NB4 (cell line): ENCODE measurements at regions not wholly inside any gene's neighbourhood (a gene's known extent, or its start where the extent isn't known, plus 50 kb on each side); places are given as distances from the start of the nearest gene placed in this dataset.

ENCODE experiments used
- DNase-seq: peaks from one replicate; pipeline ENCODE4 v3.0.0; 2010; ENCODE audit warnings: low read depth
- H3K4me3 ChIP-seq: one replicate; pipeline ENCODE4 v1.5.1; 2011; ENCODE audit warnings: mild to moderate bottlenecking, low read depth, low read length, moderate library complexity
- CTCF ChIP-seq: IDR thresholded peaks from one replicate; pipeline ENCODE4 v1.5.1; 2012; ENCODE audit warnings: low read depth, low read length
- MYC ChIP-seq: IDR thresholded peaks from 2 replicates; pipeline ENCODE4 v1.6.1; 2011; ENCODE audit warnings: low read depth, low read length
- POLR2A ChIP-seq: IDR thresholded peaks from 2 replicates; pipeline ENCODE4 v1.6.1; 2011; ENCODE audit warnings: mild to moderate bottlenecking; ENCODE audit not compliant: insufficient read length; ENCODE audit errors: extremely low read depth
- TF ChIP-seq, protein P1 (sequence below): IDR thresholded peaks from 2 replicates; pipeline ENCODE4 v1.6.1; 2011; ENCODE audit warnings: low read depth, low read length

DNA sequence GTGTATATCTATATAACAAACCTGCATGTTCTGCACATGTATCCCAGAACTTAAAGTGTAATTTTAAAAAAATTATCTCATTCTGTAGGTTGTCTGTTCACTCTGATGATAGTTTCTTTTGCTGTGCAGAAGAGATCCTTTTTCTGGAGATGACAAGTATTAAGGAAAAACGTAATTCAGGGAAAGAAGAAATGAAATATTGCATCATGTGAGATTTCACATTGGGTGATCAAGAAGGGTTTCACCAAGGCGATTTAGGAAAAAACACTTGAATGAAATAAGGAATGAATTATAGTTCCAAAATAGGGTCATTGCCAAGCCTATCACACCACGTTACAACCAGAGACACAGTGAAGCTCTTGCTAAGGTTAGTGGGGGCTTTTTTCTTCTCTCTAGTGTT lies 227.9 kb downstream of the HNRNPD start:
- TF ChIP-seq POLR2A, result no peak
- no peak for TF ChIP-seq MYC
- TF ChIP-seq, protein P1, sequence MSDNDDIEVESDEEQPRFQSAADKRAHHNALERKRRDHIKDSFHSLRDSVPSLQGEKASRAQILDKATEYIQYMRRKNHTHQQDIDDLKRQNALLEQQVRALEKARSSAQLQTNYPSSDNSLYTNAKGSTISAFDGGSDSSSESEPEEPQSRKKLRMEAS, result no peak
- TF ChIP-seq CTCF, result no peak
- DNase-seq, result no peak
- H3K4me3 ChIP-seq, result no peak overlapping the region

- H3K4me3 ChIP-seq, result no peak overlapping the region
- DNase-seq, result no peak
- TF ChIP-seq, protein P1, result no peak
- TF ChIP-seq MYC, result no peak
- TF ChIP-seq POLR2A, result no peak
- TF ChIP-seq CTCF, result no peak
Observed at GRCh38 chr4:82140422-82140821, 233.4 kb downstream of the HNRNPD start.

DNA sequence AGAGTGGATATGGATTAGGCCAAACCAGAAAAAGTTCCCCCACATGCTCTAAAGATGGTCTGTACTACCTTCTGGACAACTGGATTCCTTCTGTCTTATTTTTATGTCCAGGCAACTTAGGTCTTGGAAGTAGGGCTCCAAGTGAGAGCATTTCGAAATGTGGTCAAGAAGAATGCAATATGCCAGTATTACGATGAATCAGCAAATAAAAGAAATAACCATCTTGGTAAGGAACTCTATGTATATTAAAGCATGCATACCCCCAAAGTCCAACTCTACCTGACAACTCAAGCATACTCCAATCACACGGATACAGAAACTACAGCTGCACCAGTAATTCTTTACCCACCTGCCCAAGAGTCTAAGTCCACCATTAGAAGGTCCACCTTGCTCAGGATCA lies 234.5 kb downstream of the HNRNPD start:
- H3K4me3 ChIP-seq, result no peak overlapping the region
- no peak for TF ChIP-seq MYC
- TF ChIP-seq, protein P1, result no peak
- no peak for TF ChIP-seq CTCF
- TF ChIP-seq POLR2A, result no peak
- no peak for DNase-seq

- H3K4me3 ChIP-seq, result no peak overlapping the region
- DNase-seq, result no peak
- TF ChIP-seq POLR2A (no peak), MYC (no peak), CTCF (no peak)
- TF ChIP-seq, protein P1, result no peak
Observed at GRCh38 chr4:82138374-82138773, 235.4 kb downstream of the HNRNPD start.

DNA sequence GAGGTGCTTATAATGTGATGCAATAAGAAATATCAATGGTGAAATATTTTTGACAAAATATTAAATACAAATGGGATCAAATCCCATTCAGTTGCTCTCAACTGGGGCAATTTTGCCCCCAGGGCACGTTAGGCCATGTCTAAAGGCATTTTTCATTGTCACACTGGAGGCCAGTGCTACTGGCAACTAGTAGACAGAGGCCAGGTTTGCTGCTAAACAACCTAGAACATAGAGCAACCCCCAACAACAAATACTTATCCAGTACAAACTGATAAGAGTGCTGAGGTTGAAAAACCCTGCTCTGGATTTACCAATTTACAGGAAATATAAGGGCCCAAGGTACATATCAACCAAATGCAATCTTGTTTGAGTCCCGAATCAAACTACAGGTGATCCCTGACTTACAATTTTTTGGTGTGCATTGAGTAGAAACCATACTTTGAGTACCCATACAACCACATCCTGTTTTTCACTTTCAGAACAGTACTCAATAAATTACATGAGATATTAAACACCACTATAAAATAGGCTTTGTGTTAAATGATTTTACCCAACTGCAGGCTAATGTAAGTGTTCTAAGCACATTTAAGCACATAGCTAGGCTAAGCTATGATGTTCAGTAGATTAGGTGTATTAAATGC lies 237.5 kb downstream of the HNRNPD start:
- no peak overlapping the region for H3K4me3 ChIP-seq
- no peak for TF ChIP-seq CTCF
- no peak for TF ChIP-seq MYC
- TF ChIP-seq POLR2A, result no peak
- TF ChIP-seq, protein P1, result no peak
- DNase-seq, result no peak
